ENCODE measurements at regions not wholly inside any gene's neighbourhood (a gene's known extent, or its start where the extent isn't known, plus 50 kb on each side); places are given as distances from the start of the nearest gene placed in this dataset.

GRCh38 chr5:56358703-56359681, 125.9 kb upstream of the ANKRD55 start:
- no peaks in the 10 kb centered on the region for H3K9me3 ChIP-seq
- H3K36me3 ChIP-seq: no peaks in the 10 kb centered on the region
- no peak overlapping the region for H3K4me3 ChIP-seq
- peak; percentile 63 to 82 (median 74) for DNase-seq
- no peaks in the 10 kb centered on the region for H3K27me3 ChIP-seq
- H3K4me1 ChIP-seq: peaks cover 0 to 23% (median 6%) of the 10 kb centered on the region in 4 donors
- peak overlapping the region in 2 of 3 donors; percentile 42 to 52 for H3K27ac ChIP-seq
- TF ChIP-seq, protein P1, sequence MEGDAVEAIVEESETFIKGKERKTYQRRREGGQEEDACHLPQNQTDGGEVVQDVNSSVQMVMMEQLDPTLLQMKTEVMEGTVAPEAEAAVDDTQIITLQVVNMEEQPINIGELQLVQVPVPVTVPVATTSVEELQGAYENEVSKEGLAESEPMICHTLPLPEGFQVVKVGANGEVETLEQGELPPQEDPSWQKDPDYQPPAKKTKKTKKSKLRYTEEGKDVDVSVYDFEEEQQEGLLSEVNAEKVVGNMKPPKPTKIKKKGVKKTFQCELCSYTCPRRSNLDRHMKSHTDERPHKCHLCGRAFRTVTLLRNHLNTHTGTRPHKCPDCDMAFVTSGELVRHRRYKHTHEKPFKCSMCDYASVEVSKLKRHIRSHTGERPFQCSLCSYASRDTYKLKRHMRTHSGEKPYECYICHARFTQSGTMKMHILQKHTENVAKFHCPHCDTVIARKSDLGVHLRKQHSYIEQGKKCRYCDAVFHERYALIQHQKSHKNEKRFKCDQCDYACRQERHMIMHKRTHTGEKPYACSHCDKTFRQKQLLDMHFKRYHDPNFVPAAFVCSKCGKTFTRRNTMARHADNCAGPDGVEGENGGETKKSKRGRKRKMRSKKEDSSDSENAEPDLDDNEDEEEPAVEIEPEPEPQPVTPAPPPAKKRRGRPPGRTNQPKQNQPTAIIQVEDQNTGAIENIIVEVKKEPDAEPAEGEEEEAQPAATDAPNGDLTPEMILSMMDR (IDR thresholded peaks at IDR 0.05): no peak
- TF ChIP-seq POLR2A (IDR thresholded peaks at IDR 0.05): peak; percentile 20
- peak; percentile 87 to 93 (median 92) for ATAC-seq
- WGBS (ENCODE audit: insufficient coverage, low coverage, low lambda C conversion rate, missing lambda C conversion rate): 23% methylated on average over 12 of the region's 12 CpGs
- intact Hi-C loops (cut with DNase I): no loop called here

DNA sequence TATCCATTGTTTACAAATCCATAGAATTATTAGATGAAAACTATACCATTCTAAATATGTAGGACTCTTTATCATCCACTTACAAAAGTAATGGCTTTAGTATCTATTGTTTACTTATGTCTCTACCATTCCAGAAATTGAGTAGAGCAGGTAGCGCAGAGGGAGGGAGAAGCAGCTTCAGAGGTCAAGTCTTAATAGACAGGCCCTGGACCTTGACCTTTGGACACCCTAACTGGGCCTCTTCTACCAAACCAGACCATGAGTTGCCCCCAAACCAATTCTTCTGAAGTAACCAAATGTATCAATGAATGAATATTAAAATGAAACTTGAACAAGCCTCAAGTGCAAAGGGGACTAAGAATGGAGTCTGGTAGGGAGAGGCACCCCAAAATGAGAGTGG, 124.9 kb upstream of the ANKRD55 start:
- H3K9me3 ChIP-seq: no peaks in the 10 kb centered on the region
- H3K27ac ChIP-seq: peak overlapping the region in 1 of 3 donors; percentile 42
- no peak overlapping the region for H3K4me3 ChIP-seq
- H3K27me3 ChIP-seq: no peaks in the 10 kb centered on the region
- peaks cover 0 to 23% (median 6%) of the 10 kb centered on the region in 4 donors for H3K4me1 ChIP-seq
- ATAC-seq (no peak), DNase-seq (no peak)
- WGBS (ENCODE audit: insufficient coverage, low coverage, low lambda C conversion rate, missing lambda C conversion rate): 80% methylated on average over 1 of the region's 1 CpG
- TF ChIP-seq POLR2A (IDR thresholded peaks at IDR 0.05): no peak
- TF ChIP-seq, protein P1 (IDR thresholded peaks at IDR 0.05): no peak
- no peaks in the 10 kb centered on the region for H3K36me3 ChIP-seq
- intact Hi-C loops (cut with DNase I): no loop called here

- no peaks in the 10 kb centered on the region for H3K27me3 ChIP-seq
- H3K4me3 ChIP-seq: no peak overlapping the region
- TF ChIP-seq, protein P1 (IDR thresholded peaks at IDR 0.05): no peak
- no peak for TF ChIP-seq POLR2A (IDR thresholded peaks at IDR 0.05)
- peak overlapping the region in 1 of 3 donors; percentile 3 for H3K27ac ChIP-seq
- no peaks in the 10 kb centered on the region for H3K36me3 ChIP-seq
- no peaks in the 10 kb centered on the region for H3K9me3 ChIP-seq
- ATAC-seq (no peak), DNase-seq (no peak)
- peaks cover 0 to 23% (median 6%) of the 10 kb centered on the region in 4 donors for H3K4me1 ChIP-seq
- intact Hi-C loops (cut with DNase I): no loop called here
These were observed 124.3 kb upstream of the ANKRD55 start for GRCh38 chr5:56357426-56357825.

DNA sequence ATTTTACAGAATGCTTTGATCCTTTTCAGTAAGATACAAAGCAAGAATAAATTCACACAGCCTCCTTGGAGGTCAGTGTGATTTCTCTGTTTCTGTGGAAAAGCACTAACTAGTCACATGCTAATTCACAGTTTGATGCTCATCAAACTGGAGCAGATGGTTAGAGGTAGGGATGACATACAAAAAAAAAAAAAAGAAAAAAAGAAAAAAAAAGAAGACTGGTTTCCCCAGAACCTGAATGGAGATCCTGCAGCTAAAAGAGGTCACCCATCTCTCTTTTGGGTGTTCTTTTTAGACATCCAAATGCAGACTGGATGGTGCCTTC, 123.7 kb upstream of the ANKRD55 start:
- Histone ChIP-seq H3K27me3 (no peaks in the 10 kb centered on the region), H3K4me1 (peaks cover 0 to 23% (median 6%) of the 10 kb centered on the region in 4 donors), H3K9me3 (no peaks in the 10 kb centered on the region), H3K27ac (peak overlapping the region in 2 of 3 donors; percentile 3 to 23), H3K36me3 (no peaks in the 10 kb centered on the region), H3K4me3 (no peak overlapping the region)
- ATAC-seq (no peak), DNase-seq (no peak)
- TF ChIP-seq, protein P1 (IDR thresholded peaks at IDR 0.05): no peak
- TF ChIP-seq POLR2A (IDR thresholded peaks at IDR 0.05): no peak
- intact Hi-C loops (cut with DNase I): no loop called here

Measured in right lobe of liver (tissue), 6 donors.